GM12878 (cell line): ENCODE measurements at regions not wholly inside any gene's neighbourhood (a gene's known extent, or its start where the extent isn't known, plus 50 kb on each side); places are given as distances from the start of the nearest gene placed in this dataset.
"Not testable (repeated sequence)": the region's sequence is repeated elsewhere in the genome, so short reads cannot be mapped to it uniquely, and the experiment has no call there.

Experiments
- ATAC-seq: fragments of 200-7000 bp; cut with Tn5 transposase; 3 replicates; pipeline ENCODE4 v1.9.1; 2020; ENCODE audit warnings: mild to moderate bottlenecking, moderate library complexity
- BruUV-seq: library from RNA; stranded (reverse); fragments of 400-500 nt; replicated peaks from 2 replicates; lab custom pipeline; 2021; lab: Mats Ljungman, UMichigan
- CTCF ChIA-PET: fragments of 300-600 bp; sonication (Branson Sonifier 250); formaldehyde crosslinking; extraction: SDS; loops from one replicate; lab custom pipeline; 2021; ENCODE audit warnings: inconsistent platforms; lab: Yijun Ruan, JAX
- POLR2A ChIA-PET: fragments of 350-600 bp; formaldehyde crosslinking; extraction: SDS; loops from one replicate; lab custom pipeline; 2021; ENCODE audit warnings: inconsistent platforms; lab: Charles Lee
- RAD21 ChIA-PET: fragments of 300-600 bp; sonication (Branson Sonifier 250); formaldehyde crosslinking; loops from one replicate; lab custom pipeline; 2023; ENCODE audit warnings: antibody characterized with exemption; ENCODE audit not compliant: unreplicated experiment; lab: Charles Lee
- SMC1A ChIA-PET: fragments of 300-600 bp; sonication (Branson Sonifier 250); formaldehyde crosslinking; loops from one replicate; lab custom pipeline; 2023; ENCODE audit not compliant: unreplicated experiment, uncharacterized antibody; lab: Charles Lee
- DNase-seq: peaks from one replicate; pipeline ENCODE4 v3.0.0-alpha.2; 2011; ENCODE audit warnings: low read depth, low spot score
- FAIRE-seq: peaks from 3 replicates; lab custom pipeline; 2011; peaks lifted over from hg19 to GRCh38; lab: Jason Lieb, UNC
- H2AFZ ChIP-seq: 2 replicates; pipeline ENCODE4 v1.6.0; 2011; ENCODE audit warnings: low read depth, low read length, control low read depth; ENCODE audit not compliant: control insufficient read depth
- H3K27ac ChIP-seq: 2 replicates; pipeline ENCODE4 v1.5.1; 2011; ENCODE audit warnings: control low read depth; ENCODE audit not compliant: control insufficient read depth, insufficient read depth
- H3K27me3 ChIP-seq, 2 experiments: replicated peaks in 1 of 2; 2 replicates each; pipeline versions ENCODE4 v1.6.0 to v1.6.1; 2011; ENCODE audit warnings: low read length in 1 of 2; ENCODE audit not compliant: control insufficient read depth in 2 of 2, insufficient read depth in 2 of 2
- H3K36me3 ChIP-seq, 2 experiments: 2 replicates each; pipeline ENCODE4 v1.5.1; 2011; ENCODE audit warnings: low read length in 1 of 2; ENCODE audit not compliant: control insufficient read depth in 2 of 2, insufficient read depth in 2 of 2
- H3K4me1 ChIP-seq: 2 replicates; pipeline ENCODE4 v1.6.1; 2011; ENCODE audit warnings: mild to moderate bottlenecking, low read length, moderate library complexity, mixed read lengths; ENCODE audit not compliant: control insufficient read depth, insufficient read depth
- H3K4me2 ChIP-seq: 2 replicates; pipeline ENCODE4 v1.6.0; 2011; ENCODE audit warnings: control low read depth; ENCODE audit not compliant: control insufficient read depth, insufficient read depth
- H3K4me3 ChIP-seq: fragments of 200-600 bp; sonication (generic); 2 replicates; pipeline ENCODE4 v1.5.1; 2016
- H3K79me2 ChIP-seq: 2 replicates; pipeline ENCODE4 v1.6.0; 2011; ENCODE audit warnings: low read length; ENCODE audit not compliant: control insufficient read depth, insufficient read depth
- H3K9ac ChIP-seq: 2 replicates; pipeline ENCODE4 v1.8.0; 2011; ENCODE audit warnings: low read length, control low read depth, mixed read lengths; ENCODE audit not compliant: control insufficient read depth, insufficient read depth
- H3K9me3 ChIP-seq: replicated peaks from 3 replicates; pipeline ENCODE4 v1.5.1; 2011; ENCODE audit warnings: mild to moderate bottlenecking, low read length; ENCODE audit not compliant: control insufficient read depth, insufficient read depth
- H4K20me1 ChIP-seq: 2 replicates; pipeline ENCODE4 v1.6.0; 2011; ENCODE audit not compliant: control insufficient read depth, insufficient read depth
- ZNF384 ChIP-seq: IDR thresholded peaks from 2 replicates; pipeline ENCODE4 v1.6.1; 2012; ENCODE audit warnings: low read depth, mild to moderate bottlenecking, low read length, improper control_type of control experiment, borderline replicate concordance
- WGBS: methylation state at CpG from one replicate; pipeline ENCODE4 v1.1.6; 2016; ENCODE audit warnings: low lambda C conversion rate; ENCODE audit not compliant: insufficient replicate concordance, insufficient coverage; ENCODE audit errors: missing lambda C conversion rate; 5-methylcytosine and 5-hydroxymethylcytosine counted together
- in situ Hi-C: fragments of 300-500 bp; cut with MboI; formaldehyde crosslinking; loops from 9 replicates; pipeline ENCODE4 v1.14.3; 2018; ENCODE audit warnings: mixed read lengths
- intact Hi-C: fragments of 100-400 bp; cut with micrococcal nuclease; formaldehyde crosslinking; loops from one replicate; pipeline ENCODE4 v1.14.2; 2022; ENCODE audit not compliant: unreplicated experiment
- TF ChIP-seq, protein P1 (sequence below): IDR thresholded peaks from 2 replicates; pipeline ENCODE4 v1.6.1; 2011; ENCODE audit warnings: low read depth, low read length, improper control_type of control experiment, borderline replicate concordance

DNA sequence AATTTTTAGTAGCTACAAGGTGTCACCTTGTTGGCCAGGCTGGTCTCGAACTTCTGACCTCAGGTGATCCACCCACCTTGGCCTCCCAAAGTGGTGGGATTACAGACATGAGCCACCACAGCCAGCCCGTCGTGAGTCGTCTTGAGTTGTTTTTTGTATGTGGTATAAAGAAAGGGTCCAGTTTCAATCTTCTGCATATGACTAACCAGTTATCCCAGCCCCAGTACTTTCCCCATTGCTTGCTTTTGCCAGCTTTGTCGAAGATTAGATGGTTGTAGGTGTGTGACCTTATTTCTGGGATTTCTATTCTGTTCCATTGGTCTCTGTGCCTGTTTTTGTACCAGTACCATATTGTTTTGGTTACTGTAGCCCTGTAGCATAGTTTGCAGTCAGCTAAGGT is 105.9 kb downstream of the OR13H1 start (continued):
- no peak for TF ChIP-seq ZNF384

- 18% methylated on average over 4 of the region's 4 CpGs for WGBS
- no peaks in the 10 kb centered on the region for H3K36me3 ChIP-seq
These were observed 107.0 kb downstream of the OR13H1 start for GRCh38 chrX:131650637-131651410.

GRCh38 chrX:131663726-131664125 is 119.9 kb downstream of the OR13H1 start:
- in situ Hi-C loops, intact Hi-C loops, H3K27me3 ChIP-seq, H3K4me1 ChIP-seq, H3K9me3 ChIP-seq, H2AFZ ChIP-seq, H4K20me1 ChIP-seq, POLR2A ChIA-PET, BruUV-seq, H3K27ac ChIP-seq, SMC1A ChIA-PET, H3K4me3 ChIP-seq, H3K36me3 ChIP-seq, ATAC-seq, FAIRE-seq, H3K79me2 ChIP-seq, CTCF ChIA-PET, H3K4me2 ChIP-seq, DNase-seq, H3K9ac ChIP-seq, RAD21 ChIA-PET: not testable (repeated sequence)
- WGBS: 78% methylated on average over 9 of the region's 9 CpGs

More at GRCh38 chrX:131650637-131651410, 107.0 kb downstream of the OR13H1 start:
- ChIA-PET RAD21 (no interaction called here), POLR2A (no interaction called here), SMC1A (no interaction called here), CTCF (interaction anchor here (1.3 kb wide), 1 partner anchor 26 kb away, joined by 3 read pairs; no protein-coding TSS in a partner anchor)
- no peaks in the 10 kb centered on the region for H3K9me3 ChIP-seq
- TF ChIP-seq, protein P1, sequence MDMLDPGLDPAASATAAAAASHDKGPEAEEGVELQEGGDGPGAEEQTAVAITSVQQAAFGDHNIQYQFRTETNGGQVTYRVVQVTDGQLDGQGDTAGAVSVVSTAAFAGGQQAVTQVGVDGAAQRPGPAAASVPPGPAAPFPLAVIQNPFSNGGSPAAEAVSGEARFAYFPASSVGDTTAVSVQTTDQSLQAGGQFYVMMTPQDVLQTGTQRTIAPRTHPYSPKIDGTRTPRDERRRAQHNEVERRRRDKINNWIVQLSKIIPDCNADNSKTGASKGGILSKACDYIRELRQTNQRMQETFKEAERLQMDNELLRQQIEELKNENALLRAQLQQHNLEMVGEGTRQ: no peak
- no peak overlapping the region for H3K4me2 ChIP-seq
- no peak for ATAC-seq
- no peaks in the 10 kb centered on the region for H3K4me1 ChIP-seq
- DNase-seq: no peak
- no TSS peak for BruUV-seq
- in situ Hi-C loops (no loop called here), intact Hi-C loops (no loop called here)
- no peaks in the 10 kb centered on the region for H3K79me2 ChIP-seq
- FAIRE-seq: no peak
- H3K27me3 ChIP-seq: no peaks in the 10 kb centered on the region; a peak in 1 of 4 replicates
- H3K9ac ChIP-seq: no peak overlapping the region
- H4K20me1 ChIP-seq: no peaks in the 10 kb centered on the region
- H3K27ac ChIP-seq: no peak overlapping the region
- no peak overlapping the region for H3K4me3 ChIP-seq
- no peak overlapping the region for H2AFZ ChIP-seq
